ENCODE measurements at regions not wholly inside any gene's neighbourhood (a gene's known extent, or its start where the extent isn't known, plus 50 kb on each side); places are given as distances from the start of the nearest gene placed in this dataset.

- no peak overlapping the region for H3K4me3 ChIP-seq (ENCODE audit: low read depth, low read length)
- DNase-seq (ENCODE audit: low read depth): no peak
- no peak for TF ChIP-seq CTCF (IDR thresholded peaks at IDR 0.05; ENCODE audit: control insufficient read depth, extremely low read depth, insufficient read depth)
These were observed 182.8 kb downstream of the SEC23IP start for GRCh38 chr10:120075349-120075748.

- no peak for TF ChIP-seq CTCF (IDR thresholded peaks at IDR 0.05; ENCODE audit: control insufficient read depth, extremely low read depth, insufficient read depth)
- H3K4me3 ChIP-seq (ENCODE audit: low read depth, low read length): no peak overlapping the region
- DNase-seq (ENCODE audit: low read depth): no peak
These were observed 184.6 kb downstream of the SEC23IP start for GRCh38 chr10:120076996-120077706.

GRCh38 chr10:120077707-120078492, 185.4 kb downstream of the SEC23IP start:
- no peak overlapping the region for H3K4me3 ChIP-seq (ENCODE audit: low read depth, low read length)
- TF ChIP-seq CTCF (IDR thresholded peaks at IDR 0.05; ENCODE audit: control insufficient read depth, extremely low read depth, insufficient read depth): no peak

GRCh38 chr10:120085096-120085796, 192.7 kb downstream of the SEC23IP start:
- no peak for DNase-seq (ENCODE audit: low read depth)
- H3K4me3 ChIP-seq (ENCODE audit: low read depth, low read length): no peak overlapping the region
- TF ChIP-seq CTCF (IDR thresholded peaks at IDR 0.05; ENCODE audit: control insufficient read depth, extremely low read depth, insufficient read depth): no peak

More at GRCh38 chr10:120077707-120078492, 185.4 kb downstream of the SEC23IP start:
- DNase-seq (ENCODE audit: low read depth): no peak

- H3K4me3 ChIP-seq (ENCODE audit: low read depth, low read length): no peak overlapping the region
- TF ChIP-seq CTCF (IDR thresholded peaks at IDR 0.05; ENCODE audit: control insufficient read depth, extremely low read depth, insufficient read depth): no peak
- DNase-seq (ENCODE audit: low read depth): no peak
These were observed 193.5 kb downstream of the SEC23IP start for GRCh38 chr10:120086066-120086465.

GRCh38 chr10:120087109-120087508, 194.6 kb downstream of the SEC23IP start:
- H3K4me3 ChIP-seq (ENCODE audit: low read depth, low read length): no peak overlapping the region
- no peak for TF ChIP-seq CTCF (IDR thresholded peaks at IDR 0.05; ENCODE audit: control insufficient read depth, extremely low read depth, insufficient read depth)
- DNase-seq (ENCODE audit: low read depth): no peak
